GM19035 (cell line): ENCODE measurements at regions not wholly inside any gene's neighbourhood (a gene's known extent, or its start where the extent isn't known, plus 50 kb on each side); places are given as distances from the start of the nearest gene placed in this dataset.

Experiments
- ATAC-seq: cut with Tn5 transposase; IDR thresholded peaks from one replicate; pipeline ENCODE4 v1.9.1; 2021; ENCODE audit not compliant: unreplicated experiment

GRCh38 chr14:81829447-81829846 is 295.8 kb upstream of the SEL1L start:
- no peak for ATAC-seq

- ATAC-seq, result no peak
These were observed 297.6 kb upstream of the SEL1L start for GRCh38 chr14:81831128-81831820.

GRCh38 chr14:81834308-81834707 is 300.7 kb upstream of the SEL1L start:
- no peak for ATAC-seq

GRCh38 chr14:81837304-81837703 is 303.7 kb upstream of the SEL1L start:
- no peak for ATAC-seq

- no peak for ATAC-seq
These were observed 305.4 kb upstream of the SEL1L start for GRCh38 chr14:81839056-81839455.

- no peak for ATAC-seq
These were observed 307.7 kb upstream of the SEL1L start for GRCh38 chr14:81841346-81841745.

GRCh38 chr14:81849714-81850113 is 316.1 kb upstream of the SEL1L start:
- ATAC-seq, result no peak

- ATAC-seq, result no peak
These were observed 321.4 kb upstream of the SEL1L start for GRCh38 chr14:81855007-81855406.

- no peak for ATAC-seq
These were observed 325.4 kb upstream of the SEL1L start for GRCh38 chr14:81859046-81859445.

GRCh38 chr14:81868172-81868571 is 334.5 kb upstream of the SEL1L start:
- ATAC-seq, result no peak

GRCh38 chr14:81871706-81872105 is 338.1 kb upstream of the SEL1L start:
- ATAC-seq, result no peak

- ATAC-seq, result no peak
These were observed 350.7 kb upstream of the SEL1L start for GRCh38 chr14:81884382-81884781.

- ATAC-seq, result no peak
These were observed 352.9 kb upstream of the SEL1L start for GRCh38 chr14:81886588-81886987.

- no peak for ATAC-seq
These were observed 355.9 kb upstream of the SEL1L start for GRCh38 chr14:81889529-81889928.

- ATAC-seq, result no peak
These were observed 356.4 kb upstream of the SEL1L start for GRCh38 chr14:81890020-81890419.

- no peak for ATAC-seq
These were observed 369.8 kb upstream of the SEL1L start for GRCh38 chr14:81903477-81903876.

GRCh38 chr14:81927070-81927469 is 393.4 kb upstream of the SEL1L start:
- no peak for ATAC-seq

GRCh38 chr14:81931828-81932227 is 398.2 kb upstream of the SEL1L start:
- no peak for ATAC-seq

GRCh38 chr14:81936348-81936747 is 402.7 kb upstream of the SEL1L start:
- ATAC-seq, result no peak

- no peak for ATAC-seq
These were observed 403.2 kb upstream of the SEL1L start for GRCh38 chr14:81936902-81937301.

- ATAC-seq, result no peak
These were observed 404.7 kb upstream of the SEL1L start for GRCh38 chr14:81938341-81938740.

- ATAC-seq, result no peak
These were observed 407.0 kb upstream of the SEL1L start for GRCh38 chr14:81940651-81941050.

GRCh38 chr14:81942071-81942470 is 408.4 kb upstream of the SEL1L start:
- ATAC-seq, result no peak
